CD14-positive monocyte (primary cell): ENCODE measurements at regions not wholly inside any gene's neighbourhood (a gene's known extent, or its start where the extent isn't known, plus 50 kb on each side); places are given as distances from the start of the nearest gene placed in this dataset.
"Not testable (repeated sequence)": the region's sequence is repeated elsewhere in the genome, so short reads cannot be mapped to it uniquely, and the experiment has no call there.

ENCODE experiments used
- DNase-seq, 3 donors: peaks; one replicate each; pipeline ENCODE4 v3.0.0-alpha.2; 2011 to 2022
- H2AFZ ChIP-seq: 2 replicates; pipeline ENCODE4 v1.6.0; 2012; ENCODE audit warnings: mild to moderate bottlenecking, low read depth, low read length, inconsistent platforms; ENCODE audit not compliant: insufficient read depth, poor library complexity, severe bottlenecking
- H3K27ac ChIP-seq, 2 donors: 1 replicate in 1 of 2; 2 replicates in 1 of 2; pipeline ENCODE4 v1.5.1; 2012 to 2013; ENCODE audit warnings: low read length in 2 of 2, control low read depth in 1 of 2, inconsistent platforms in 1 of 2, low read depth in 1 of 2, mild to moderate bottlenecking in 1 of 2
- H3K27me3 ChIP-seq, 2 donors: one replicate each; pipeline versions ENCODE4 v1.6.0 to v1.6.1; 2011 to 2013; ENCODE audit warnings: low read length in 2 of 2; ENCODE audit not compliant: control insufficient read depth in 2 of 2, insufficient read depth in 2 of 2
- H3K36me3 ChIP-seq, 2 donors: replicated peaks in 1 of 2; 1 replicate in 1 of 2; 2 replicates in 1 of 2; pipeline versions ENCODE4 v1.5.1 to v1.6.1; 2012 to 2013; ENCODE audit warnings: low read length in 2 of 2, control low read depth in 1 of 2, inconsistent platforms in 1 of 2, mild to moderate bottlenecking in 1 of 2; ENCODE audit not compliant: insufficient read depth in 2 of 2, control insufficient read depth in 1 of 2
- H3K4me1 ChIP-seq, 2 donors: 1 replicate in 1 of 2; 2 replicates in 1 of 2; pipeline versions ENCODE4 v1.5.1 to v1.6.1; 2012 to 2013; ENCODE audit warnings: low read length in 2 of 2, control low read depth in 1 of 2, inconsistent platforms in 1 of 2, mild to moderate bottlenecking in 1 of 2, moderate library complexity in 1 of 2; ENCODE audit not compliant: insufficient read depth in 2 of 2, control insufficient read depth in 1 of 2
- H3K4me2 ChIP-seq: replicated peaks from 2 replicates; pipeline ENCODE3; 2012; ENCODE audit warnings: low read length, moderate library complexity, mild to moderate bottlenecking; ENCODE audit not compliant: poor library complexity, severe bottlenecking; ENCODE audit errors: extremely low read depth
- H3K4me3 ChIP-seq, 3 experiments: fragments of 200-600 bp in 1 of 3; sonication (generic) in 1 of 3; replicated peaks in 1 of 3; 1 replicate in 2 of 3; 2 replicates in 1 of 3; pipeline ENCODE4 v1.5.1; 2011 to 2013; ENCODE audit warnings: low read length in 3 of 3, mild to moderate bottlenecking in 3 of 3, control low read depth in 2 of 3, low read depth in 2 of 3, inconsistent platforms in 1 of 3, moderate library complexity in 1 of 3
- H3K79me2 ChIP-seq: 2 replicates; pipeline ENCODE4 v1.6.0; 2012; ENCODE audit warnings: mild to moderate bottlenecking, control low read depth, inconsistent platforms, low read length, moderate library complexity; ENCODE audit not compliant: insufficient read depth
- H3K9ac ChIP-seq: 2 replicates; pipeline ENCODE4 v1.6.0; 2017; ENCODE audit warnings: low read length, mild to moderate bottlenecking; ENCODE audit not compliant: insufficient read depth, poor library complexity, severe bottlenecking
- H3K9me3 ChIP-seq, 2 donors: replicated peaks in 1 of 2; 1 replicate in 1 of 2; 2 replicates in 1 of 2; pipeline versions ENCODE4 v1.5.1 to v1.6.1; 2012 to 2013; ENCODE audit warnings: low read length in 2 of 2, control low read depth in 1 of 2; ENCODE audit not compliant: control insufficient read depth in 1 of 2, insufficient read depth in 1 of 2
- H4K20me1 ChIP-seq: 2 replicates; pipeline ENCODE4 v1.6.0; 2012; ENCODE audit warnings: mild to moderate bottlenecking, low read length, control low read depth, moderate library complexity; ENCODE audit not compliant: insufficient read depth
- H3K27ac Mint-ChIP-seq, 7 donors: one replicate each; pipeline ENCODE4 v1.8.0; 2020; ENCODE audit warnings: mild to moderate bottlenecking in 7 of 7, mixed read lengths in 7 of 7, moderate library complexity in 6 of 7, inconsistent platforms in 2 of 7
- H3K27me3 Mint-ChIP-seq, 3 donors: one replicate each; pipeline ENCODE4 v1.8.0; 2021 to 2022; ENCODE audit warnings: low read depth in 3 of 3, mild to moderate bottlenecking in 3 of 3, mixed read lengths in 3 of 3, moderate library complexity in 3 of 3, inconsistent platforms in 1 of 3
- H3K36me3 Mint-ChIP-seq, 2 donors: one replicate each; pipeline ENCODE4 v1.8.0; 2020; ENCODE audit warnings: mixed read lengths in 2 of 2, inconsistent platforms in 1 of 2, mild to moderate bottlenecking in 1 of 2
- H3K4me1 Mint-ChIP-seq: one replicate; pipeline ENCODE4 v1.8.0; 2020; ENCODE audit warnings: mild to moderate bottlenecking, mixed read lengths
- H3K4me3 Mint-ChIP-seq, 2 donors: one replicate each; pipeline ENCODE4 v1.8.0; 2020; ENCODE audit warnings: mild to moderate bottlenecking in 2 of 2, mixed read lengths in 2 of 2, moderate library complexity in 1 of 2
- H3K9me3 Mint-ChIP-seq, 7 donors: one replicate each; pipeline ENCODE4 v1.8.0; 2020 to 2022; ENCODE audit warnings: mixed read lengths in 7 of 7, mild to moderate bottlenecking in 6 of 7, moderate library complexity in 6 of 7, inconsistent platforms in 2 of 7
- CTCF ChIP-seq: fragments of 200-600 bp; IDR thresholded peaks from one replicate; pipeline ENCODE4 v1.8.0; 2022; ENCODE audit warnings: antibody characterized with exemption, mild to moderate bottlenecking
- WGBS: methylation state at CpG from one replicate; pipeline ENCODE4 v1.1.5; 2013; ENCODE audit warnings: missing lambda C conversion rate; ENCODE audit not compliant: insufficient coverage; 5-methylcytosine and 5-hydroxymethylcytosine counted together
- intact Hi-C, 2 donors: fragments of 100-400 bp; cut with micrococcal nuclease; formaldehyde crosslinking; loops; one replicate each; pipeline versions ENCODE4 v1.15.0 to v1.15.1; 2023

DNA sequence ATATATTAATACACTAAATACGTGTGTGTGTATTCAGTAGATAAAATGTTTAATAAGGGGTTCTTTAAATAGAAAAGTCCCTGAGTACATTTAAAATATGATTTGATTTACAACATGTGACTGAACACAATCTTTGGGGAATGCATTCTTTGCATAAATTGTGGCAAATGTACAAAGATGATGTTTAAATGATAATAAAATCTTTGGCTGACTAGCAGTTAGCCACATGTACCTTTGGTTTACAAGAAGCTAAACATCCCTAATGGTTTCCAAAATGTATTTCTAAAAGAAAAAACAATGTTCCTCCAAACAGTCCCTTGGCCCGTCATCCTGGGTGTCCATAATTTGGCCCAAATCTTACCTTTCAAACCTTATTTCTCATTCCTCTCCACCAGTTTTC is 106.4 kb upstream of the MARK1 start:
- Mint-ChIP-seq H3K27me3 (peaks cover 0 to 8% (median 0%) of the 10 kb centered on the region in 3 donors), H3K36me3 (no peaks in the 10 kb centered on the region)

GRCh38 chr1:220420726-220421125 is 107.2 kb upstream of the MARK1 start:
- Mint-ChIP-seq H3K4me1 (no peaks in the 10 kb centered on the region), H3K9me3 (peaks cover 0 to 2% (median 0%) of the 10 kb centered on the region in 7 donors), H3K36me3 (no peaks in the 10 kb centered on the region), H3K4me3 (no peak overlapping the region), H3K27me3 (peaks cover 0 to 8% (median 0%) of the 10 kb centered on the region in 3 donors), H3K27ac (no peak overlapping the region)
- Histone ChIP-seq H3K4me3 (no peak overlapping the region), H4K20me1 (no peaks in the 10 kb centered on the region), H3K27ac (no peak overlapping the region), H3K4me2 (no peak overlapping the region), H3K27me3 (no peaks in the 10 kb centered on the region), H3K4me1 (no peaks in the 10 kb centered on the region), H3K36me3 (no peaks in the 10 kb centered on the region), H3K79me2 (no peaks in the 10 kb centered on the region), H2AFZ (no peak overlapping the region), H3K9me3 (no peaks in the 10 kb centered on the region), H3K9ac (no peak overlapping the region)
- WGBS = 71% methylated on average over 4 of the region's 5 CpGs
- DNase-seq = no peak
- TF ChIP-seq CTCF = no peak
- intact Hi-C loops = no loop called here

More for the DNA sequence above, 106.4 kb upstream of the MARK1 start:
- intact Hi-C loops = no loop called here
- no peaks in the 10 kb centered on the region for H3K9me3 ChIP-seq
- H3K4me2 ChIP-seq = no peak overlapping the region
- Mint-ChIP-seq H3K27ac (no peak overlapping the region), H3K9me3 (peaks cover 0 to 2% (median 0%) of the 10 kb centered on the region in 7 donors), H3K4me1 (no peaks in the 10 kb centered on the region), H3K4me3 (no peak overlapping the region)
- no peak overlapping the region for H2AFZ ChIP-seq
- H3K27ac ChIP-seq = no peak overlapping the region
- H3K27me3 ChIP-seq = no peaks in the 10 kb centered on the region
- 83% methylated on average over 1 of the region's 2 CpGs for WGBS
- no peaks in the 10 kb centered on the region for H3K4me1 ChIP-seq
- no peaks in the 10 kb centered on the region for H3K79me2 ChIP-seq
- H4K20me1 ChIP-seq = no peaks in the 10 kb centered on the region
- no peak overlapping the region for H3K4me3 ChIP-seq
- TF ChIP-seq CTCF = no peak
- DNase-seq = no peak
- no peaks in the 10 kb centered on the region for H3K36me3 ChIP-seq
- no peak overlapping the region for H3K9ac ChIP-seq

DNA sequence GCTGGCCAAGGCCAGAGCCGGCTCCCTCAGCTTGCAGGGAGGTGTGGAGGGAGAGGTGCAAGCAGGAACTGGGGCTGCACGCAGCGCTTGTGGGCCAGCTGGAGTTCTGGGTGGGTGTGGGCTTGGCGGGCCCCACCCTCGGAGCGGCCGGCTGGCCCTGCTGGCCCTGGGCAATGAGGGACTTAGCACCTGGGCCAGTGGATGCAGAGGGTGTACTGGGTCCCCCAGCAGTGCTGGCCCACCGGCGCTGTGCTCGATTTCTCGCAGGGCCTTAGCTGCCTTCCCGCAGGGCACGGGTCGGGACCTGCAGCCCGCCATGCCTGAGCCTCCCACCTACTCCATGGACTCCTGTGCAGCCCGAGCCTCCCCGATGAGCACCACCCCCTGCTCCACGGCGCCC is 115.6 kb upstream of the MARK1 start:
- DNase-seq, H3K4me3 Mint-ChIP-seq, H2AFZ ChIP-seq, H3K36me3 ChIP-seq, H3K27me3 Mint-ChIP-seq, H3K36me3 Mint-ChIP-seq, H3K4me1 ChIP-seq, H3K9ac ChIP-seq, H3K27ac Mint-ChIP-seq, H3K79me2 ChIP-seq, H3K9me3 Mint-ChIP-seq, intact Hi-C loops, H3K27ac ChIP-seq, H3K4me1 Mint-ChIP-seq, H3K27me3 ChIP-seq, H4K20me1 ChIP-seq, H3K9me3 ChIP-seq, H3K4me3 ChIP-seq, H3K4me2 ChIP-seq: not testable (repeated sequence)
- WGBS = 97% methylated on average over 12 of the region's 19 CpGs
